DND-41 (cell line): ENCODE measurements at regions not wholly inside any gene's neighbourhood (a gene's known extent, or its start where the extent isn't known, plus 50 kb on each side); places are given as distances from the start of the nearest gene placed in this dataset.

Source experiments
- CTCF ChIP-seq: IDR thresholded peaks from 2 replicates; pipeline ENCODE4 v1.5.1; 2012; ENCODE audit warnings: borderline replicate concordance, low read length, moderate library complexity, mild to moderate bottlenecking; ENCODE audit not compliant: poor library complexity, severe bottlenecking; ENCODE audit errors: extremely low read depth
- EZH2 ChIP-seq: IDR thresholded peaks from 3 replicates; pipeline ENCODE4 v1.6.1; 2012; ENCODE audit warnings: borderline replicate concordance, low read depth, mild to moderate bottlenecking, moderate library complexity, low read length, inconsistent platforms; ENCODE audit not compliant: severe bottlenecking

DNA sequence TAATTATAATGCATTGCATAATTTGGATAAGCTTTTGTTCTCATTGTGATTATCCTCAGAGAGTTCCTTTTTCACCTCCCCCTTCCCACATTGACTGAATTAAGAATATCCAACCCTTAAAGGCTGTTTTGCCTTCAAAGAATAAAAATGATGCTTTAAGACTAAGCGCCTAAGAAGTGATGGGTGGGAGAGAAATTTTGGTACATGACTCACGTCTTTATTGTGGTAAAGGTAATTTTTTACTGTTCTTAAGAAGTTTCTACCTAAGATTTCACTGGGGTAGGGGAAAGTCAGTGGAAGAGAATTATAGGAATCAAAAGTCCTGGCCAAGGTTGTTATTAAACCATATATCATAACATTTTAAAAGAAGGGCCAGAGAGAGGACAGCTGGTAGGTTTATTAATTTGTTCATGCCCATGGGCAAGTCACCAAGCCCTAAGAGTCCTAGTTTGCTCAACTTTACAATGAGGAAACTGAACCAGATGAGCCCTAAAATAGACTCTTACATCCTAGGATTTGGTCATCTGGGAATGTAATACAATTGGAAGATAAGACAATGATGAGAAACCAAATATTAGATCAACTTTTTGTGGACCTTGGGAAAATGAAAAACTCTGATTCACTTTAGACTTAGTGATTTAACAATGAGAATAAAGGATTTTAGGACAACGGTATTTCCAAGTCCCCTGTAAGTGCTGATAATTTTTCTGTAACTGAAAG, 101.1 kb upstream of the RASGRP1 start:
- no peak for TF ChIP-seq CTCF
- TF ChIP-seq EZH2: no peak
